ENCODE measurements at regions not wholly inside any gene's neighbourhood (a gene's known extent, or its start where the extent isn't known, plus 50 kb on each side); places are given as distances from the start of the nearest gene placed in this dataset.

DNA sequence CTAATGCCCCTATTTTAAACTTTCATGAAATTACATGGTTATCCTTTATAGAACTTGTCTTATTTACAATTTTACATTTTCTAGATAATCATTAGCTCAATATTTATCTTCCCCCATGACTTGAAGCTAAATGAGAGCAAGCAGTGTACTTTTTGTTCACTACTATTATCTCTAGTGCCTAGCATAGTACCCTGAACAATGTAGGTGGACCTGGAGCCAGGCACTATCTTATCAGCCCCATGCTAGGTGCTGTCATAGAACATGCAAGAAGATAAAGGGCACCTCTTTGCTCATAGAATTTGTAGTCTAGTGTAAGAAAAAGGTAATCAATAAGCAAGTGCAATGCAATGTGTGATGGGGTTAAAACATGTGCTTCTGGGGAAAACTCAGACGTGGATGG is 399.9 kb downstream of the ELAVL2 start:
- TF ChIP-seq POLR2A (IDR thresholded peaks at IDR 0.05) (no peak), POLR2AphosphoS5 (IDR thresholded peaks at IDR 0.05) (no peak)
- TF ChIP-seq, protein P1, sequence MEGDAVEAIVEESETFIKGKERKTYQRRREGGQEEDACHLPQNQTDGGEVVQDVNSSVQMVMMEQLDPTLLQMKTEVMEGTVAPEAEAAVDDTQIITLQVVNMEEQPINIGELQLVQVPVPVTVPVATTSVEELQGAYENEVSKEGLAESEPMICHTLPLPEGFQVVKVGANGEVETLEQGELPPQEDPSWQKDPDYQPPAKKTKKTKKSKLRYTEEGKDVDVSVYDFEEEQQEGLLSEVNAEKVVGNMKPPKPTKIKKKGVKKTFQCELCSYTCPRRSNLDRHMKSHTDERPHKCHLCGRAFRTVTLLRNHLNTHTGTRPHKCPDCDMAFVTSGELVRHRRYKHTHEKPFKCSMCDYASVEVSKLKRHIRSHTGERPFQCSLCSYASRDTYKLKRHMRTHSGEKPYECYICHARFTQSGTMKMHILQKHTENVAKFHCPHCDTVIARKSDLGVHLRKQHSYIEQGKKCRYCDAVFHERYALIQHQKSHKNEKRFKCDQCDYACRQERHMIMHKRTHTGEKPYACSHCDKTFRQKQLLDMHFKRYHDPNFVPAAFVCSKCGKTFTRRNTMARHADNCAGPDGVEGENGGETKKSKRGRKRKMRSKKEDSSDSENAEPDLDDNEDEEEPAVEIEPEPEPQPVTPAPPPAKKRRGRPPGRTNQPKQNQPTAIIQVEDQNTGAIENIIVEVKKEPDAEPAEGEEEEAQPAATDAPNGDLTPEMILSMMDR (IDR thresholded peaks at IDR 0.05): no peak

All from prostate gland (tissue), 2 donors.